HEK293 (cell line): ENCODE measurements at regions not wholly inside any gene's neighbourhood (a gene's known extent, or its start where the extent isn't known, plus 50 kb on each side); places are given as distances from the start of the nearest gene placed in this dataset.

Experiments
- CTCF ChIA-PET: fragments of 350-600 bp; formaldehyde crosslinking; extraction: SDS; loops from one replicate; lab custom pipeline; 2021; ENCODE audit warnings: antibody characterized with exemption; lab: Yijun Ruan, JAX
- POLR2A ChIA-PET: fragments of 300-600 bp; formaldehyde crosslinking; extraction: SDS; loops from one replicate; lab custom pipeline; 2020; ENCODE audit warnings: antibody characterized with exemption, inconsistent platforms; lab: Yijun Ruan, JAX
- H3K27ac ChIP-seq: fragments of 200-500 bp; sonication (Bioruptor generic); 2 replicates; pipeline ENCODE4 v1.5.1; 2014; ENCODE audit warnings: low read depth, low read length, control low read depth, inconsistent platforms; ENCODE audit errors: extremely low read depth
- H3K36me3 ChIP-seq, 2 experiments: fragments of 200-500 bp in 1 of 2; sonication (Bioruptor generic) in 1 of 2; 1 replicate in 1 of 2; 2 replicates in 1 of 2; pipeline ENCODE4 v1.5.1; 2014 to 2017; ENCODE audit warnings: inconsistent platforms in 2 of 2, low read length in 2 of 2; ENCODE audit not compliant: control insufficient read depth in 2 of 2, insufficient read depth in 1 of 2
- H3K4me1 ChIP-seq: fragments of 200-500 bp; sonication (Bioruptor generic); 2 replicates; pipeline ENCODE4 v1.5.1; 2014; ENCODE audit warnings: mild to moderate bottlenecking, low read length, inconsistent platforms; ENCODE audit not compliant: control insufficient read depth, insufficient read depth
- H3K4me3 ChIP-seq: 2 replicates; pipeline ENCODE4 v1.5.1; 2011; ENCODE audit warnings: low read depth, mild to moderate bottlenecking, control low read depth, low read length, moderate library complexity
- H3K9me3 ChIP-seq: fragments of 200-500 bp; sonication (Bioruptor generic); 2 replicates; pipeline ENCODE4 v1.5.1; 2014; ENCODE audit warnings: low read depth, low read length, inconsistent platforms; ENCODE audit not compliant: control insufficient read depth, insufficient read depth
- ZEB2 ChIP-seq: fragments of 450-650 bp; formaldehyde crosslinking; IDR thresholded peaks from 2 replicates; pipeline ENCODE4 v1.5.1; 2016; ENCODE audit warnings: missing biosample characterization, missing genetic modification characterization
- ZNF121 ChIP-seq: fragments of 450-650 bp; formaldehyde crosslinking; IDR thresholded peaks from 2 replicates; pipeline ENCODE4 v1.5.1; 2016; ENCODE audit warnings: missing biosample characterization, missing genetic modification characterization
- ZNF133 ChIP-seq: fragments of 450-650 bp; formaldehyde crosslinking; IDR thresholded peaks from 2 replicates; pipeline ENCODE4 v1.5.1; 2016; ENCODE audit warnings: missing biosample characterization, missing genetic modification characterization
- ZNF174 ChIP-seq: fragments of 450-650 bp; formaldehyde crosslinking; IDR thresholded peaks from 2 replicates; pipeline ENCODE4 v1.5.0; 2017; ENCODE audit warnings: missing biosample characterization, mild to moderate bottlenecking, missing genetic modification characterization
- ZNF266 ChIP-seq: fragments of 450-650 bp; formaldehyde crosslinking; IDR thresholded peaks from 2 replicates; pipeline ENCODE4 v1.5.1; 2016; ENCODE audit warnings: missing biosample characterization, missing genetic modification characterization, low read depth
- ZNF529 ChIP-seq: fragments of 450-650 bp; formaldehyde crosslinking; IDR thresholded peaks from 2 replicates; pipeline ENCODE4 v1.5.1; 2017; ENCODE audit warnings: missing genetic modification characterization, missing biosample characterization; ENCODE audit not compliant: insufficient replicate concordance
- ZNF560 ChIP-seq: fragments of 450-650 bp; formaldehyde crosslinking; IDR thresholded peaks from 2 replicates; pipeline ENCODE4 v1.5.1; 2017; ENCODE audit warnings: missing biosample characterization, missing genetic modification characterization, borderline replicate concordance
- ZNF561 ChIP-seq: fragments of 450-650 bp; IDR thresholded peaks from 2 replicates; pipeline ENCODE4 v1.5.1; 2018; ENCODE audit warnings: missing biosample characterization, missing genetic modification characterization, borderline replicate concordance
- ZNF571 ChIP-seq: fragments of 450-650 bp; formaldehyde crosslinking; IDR thresholded peaks from 2 replicates; pipeline ENCODE4 v1.5.0; 2017; ENCODE audit warnings: missing biosample characterization, missing genetic modification characterization
- ZNF600 ChIP-seq: fragments of 450-650 bp; formaldehyde crosslinking; IDR thresholded peaks from 2 replicates; pipeline ENCODE4 v1.5.1; 2016; ENCODE audit warnings: missing biosample characterization, missing genetic modification characterization
- ZNF621 ChIP-seq: fragments of 450-650 bp; formaldehyde crosslinking; IDR thresholded peaks from 2 replicates; pipeline ENCODE4 v1.5.1; 2017; ENCODE audit warnings: missing biosample characterization, missing genetic modification characterization
- ZNF626 ChIP-seq: fragments of 450-650 bp; sonication (Bioruptor Pico); formaldehyde crosslinking; IDR thresholded peaks from 2 replicates; pipeline ENCODE4 v1.5.1; 2018; ENCODE audit warnings: missing biosample characterization, missing genetic modification characterization, inconsistent platforms
- TF ChIP-seq, protein P1 (sequence below): fragments of 450-650 bp; formaldehyde crosslinking; IDR thresholded peaks from 2 replicates; pipeline ENCODE4 v1.5.1; 2016; ENCODE audit warnings: missing biosample characterization, missing genetic modification characterization
- TF ChIP-seq, protein P2 (sequence below): fragments of 450-650 bp; formaldehyde crosslinking; IDR thresholded peaks from 2 replicates; pipeline ENCODE4 v1.5.1; 2016; ENCODE audit warnings: missing biosample characterization, missing genetic modification characterization
- TF ChIP-seq, protein P3 (sequence below): fragments of 450-650 bp; formaldehyde crosslinking; IDR thresholded peaks from 2 replicates; pipeline ENCODE4 v1.5.1; 2016; ENCODE audit warnings: missing biosample characterization, missing genetic modification characterization
- TF ChIP-seq, protein P4 (sequence below): fragments of 450-650 bp; formaldehyde crosslinking; IDR thresholded peaks from 2 replicates; pipeline ENCODE4 v1.5.1; 2016; ENCODE audit warnings: missing biosample characterization, missing genetic modification characterization
- TF ChIP-seq, protein P5 (sequence below): fragments of 450-650 bp; formaldehyde crosslinking; IDR thresholded peaks from 2 replicates; pipeline ENCODE4 v1.5.1; 2017; ENCODE audit warnings: missing biosample characterization, missing genetic modification characterization
- TF ChIP-seq, protein P6 (sequence below): fragments of 450-650 bp; formaldehyde crosslinking; IDR thresholded peaks from 2 replicates; pipeline ENCODE4 v1.5.1; 2016; ENCODE audit warnings: missing biosample characterization, missing genetic modification characterization

DNA sequence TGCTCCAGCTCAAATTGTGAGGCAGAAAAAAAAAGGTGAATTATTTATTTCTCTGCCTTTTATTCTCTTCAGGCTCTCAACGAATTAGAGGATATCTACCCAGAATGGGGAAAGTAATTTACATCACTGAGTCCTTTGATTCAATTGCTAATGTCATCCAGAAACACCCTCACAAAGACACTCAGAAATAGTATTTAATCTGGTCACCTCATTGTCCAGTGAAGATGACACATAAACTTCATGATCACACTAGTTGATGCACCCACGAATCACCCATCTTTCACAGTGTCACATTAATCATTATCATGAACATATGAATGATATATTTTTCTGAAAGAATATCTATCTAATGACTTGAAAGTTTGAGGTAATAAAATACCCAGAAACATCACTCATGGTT is 868.5 kb downstream of the BRINP3 start (continued):
- TF ChIP-seq, protein P1, sequence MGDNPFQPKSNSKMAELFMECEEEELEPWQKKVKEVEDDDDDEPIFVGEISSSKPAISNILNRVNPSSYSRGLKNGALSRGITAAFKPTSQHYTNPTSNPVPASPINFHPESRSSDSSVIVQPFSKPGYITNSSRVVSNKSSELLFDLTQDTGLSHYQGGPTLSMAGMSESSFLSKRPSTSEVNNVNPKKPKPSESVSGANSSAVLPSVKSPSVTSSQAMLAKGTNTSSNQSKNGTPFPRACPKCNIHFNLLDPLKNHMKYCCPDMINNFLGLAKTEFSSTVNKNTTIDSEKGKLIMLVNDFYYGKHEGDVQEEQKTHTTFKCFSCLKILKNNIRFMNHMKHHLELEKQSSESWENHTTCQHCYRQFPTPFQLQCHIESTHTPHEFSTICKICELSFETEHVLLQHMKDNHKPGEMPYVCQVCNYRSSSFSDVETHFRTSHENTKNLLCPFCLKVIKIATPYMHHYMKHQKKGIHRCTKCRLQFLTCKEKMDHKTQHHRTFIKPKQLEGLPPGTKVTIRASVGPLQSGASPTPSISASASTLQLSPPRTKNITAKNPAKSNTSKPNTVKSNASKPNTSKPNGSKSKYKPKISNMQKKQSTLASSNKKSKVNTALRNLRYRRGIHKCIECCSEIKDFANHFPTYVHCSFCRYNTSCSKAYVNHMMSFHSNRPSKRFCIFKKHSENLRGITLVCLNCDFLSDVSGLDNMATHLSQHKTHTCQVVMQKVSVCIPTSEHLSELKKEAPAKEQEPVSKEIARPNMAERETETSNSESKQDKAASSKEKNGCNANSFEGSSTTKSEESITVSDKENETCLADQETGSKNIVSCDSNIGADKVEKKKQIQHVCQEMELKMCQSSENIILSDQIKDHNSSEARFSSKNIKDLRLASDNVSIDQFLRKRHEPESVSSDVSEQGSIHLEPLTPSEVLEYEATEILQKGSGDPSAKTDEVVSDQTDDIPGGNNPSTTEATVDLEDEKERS = no peak
- no peak for TF ChIP-seq ZEB2 (tag by site-specific recombination)

DNA sequence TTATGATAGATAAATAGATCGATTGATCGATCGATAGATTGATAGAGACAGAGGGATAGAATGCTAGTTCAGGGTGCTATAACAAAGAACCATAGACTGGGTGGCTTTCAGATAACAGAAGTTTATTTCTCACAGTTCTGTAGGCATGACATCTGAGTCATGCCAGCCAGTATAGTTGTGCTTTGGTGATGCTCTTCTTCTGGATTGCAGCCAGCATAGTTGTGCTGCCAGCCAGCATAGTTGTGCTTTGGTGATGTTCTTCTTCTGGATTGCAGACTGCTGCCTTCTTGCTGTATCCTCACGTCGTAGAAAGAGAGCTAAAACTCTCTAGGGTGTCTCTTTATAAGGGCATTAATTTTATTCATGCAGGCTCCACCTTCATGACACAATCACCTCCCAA is 860.8 kb downstream of the BRINP3 start:
- ChIA-PET POLR2A (no interaction called here), CTCF (interaction anchor here (0.6 kb wide), 1 partner anchor 67 kb away, joined by 3 read pairs; no protein-coding TSS in a partner anchor)
- H3K27ac ChIP-seq = no peak overlapping the region

More for the DNA sequence above, 860.8 kb downstream of the BRINP3 start:
- Histone ChIP-seq H3K4me3 (no peak overlapping the region), H3K9me3 (no peaks in the 10 kb centered on the region), H3K36me3 (no peaks in the 10 kb centered on the region), H3K4me1 (no peaks in the 10 kb centered on the region)
- TF ChIP-seq ZNF621 = no peak
- TF ChIP-seq ZNF121 (tag by site-specific recombination) = no peak
- no peak for TF ChIP-seq ZNF626 (tag by site-specific recombination)
- TF ChIP-seq, protein P2, sequence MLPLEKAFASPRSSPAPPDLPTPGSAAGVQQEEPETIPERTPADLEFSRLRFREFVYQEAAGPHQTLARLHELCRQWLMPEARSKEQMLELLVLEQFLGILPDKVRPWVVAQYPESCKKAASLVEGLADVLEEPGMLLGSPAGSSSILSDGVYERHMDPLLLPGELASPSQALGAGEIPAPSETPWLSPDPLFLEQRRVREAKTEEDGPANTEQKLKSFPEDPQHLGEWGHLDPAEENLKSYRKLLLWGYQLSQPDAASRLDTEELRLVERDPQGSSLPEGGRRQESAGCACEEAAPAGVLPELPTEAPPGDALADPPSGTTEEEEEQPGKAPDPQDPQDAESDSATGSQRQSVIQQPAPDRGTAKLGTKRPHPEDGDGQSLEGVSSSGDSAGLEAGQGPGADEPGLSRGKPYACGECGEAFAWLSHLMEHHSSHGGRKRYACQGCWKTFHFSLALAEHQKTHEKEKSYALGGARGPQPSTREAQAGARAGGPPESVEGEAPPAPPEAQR (tag by site-specific recombination) = no peak
- TF ChIP-seq, protein P3, sequence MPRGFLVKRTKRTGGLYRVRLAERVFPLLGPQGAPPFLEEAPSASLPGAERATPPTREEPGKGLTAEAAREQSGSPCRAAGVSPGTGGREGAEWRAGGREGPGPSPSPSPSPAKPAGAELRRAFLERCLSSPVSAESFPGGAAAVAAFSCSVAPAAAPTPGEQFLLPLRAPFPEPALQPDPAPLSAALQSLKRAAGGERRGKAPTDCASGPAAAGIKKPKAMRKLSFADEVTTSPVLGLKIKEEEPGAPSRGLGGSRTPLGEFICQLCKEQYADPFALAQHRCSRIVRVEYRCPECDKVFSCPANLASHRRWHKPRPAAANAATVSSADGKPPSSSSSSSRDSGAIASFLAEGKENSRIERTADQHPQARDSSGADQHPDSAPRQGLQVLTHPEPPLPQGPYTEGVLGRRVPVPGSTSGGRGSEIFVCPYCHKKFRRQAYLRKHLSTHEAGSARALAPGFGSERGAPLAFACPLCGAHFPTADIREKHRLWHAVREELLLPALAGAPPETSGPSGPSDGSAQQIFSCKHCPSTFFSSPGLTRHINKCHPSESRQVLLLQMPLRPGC = no peak
- TF ChIP-seq, protein P4, sequence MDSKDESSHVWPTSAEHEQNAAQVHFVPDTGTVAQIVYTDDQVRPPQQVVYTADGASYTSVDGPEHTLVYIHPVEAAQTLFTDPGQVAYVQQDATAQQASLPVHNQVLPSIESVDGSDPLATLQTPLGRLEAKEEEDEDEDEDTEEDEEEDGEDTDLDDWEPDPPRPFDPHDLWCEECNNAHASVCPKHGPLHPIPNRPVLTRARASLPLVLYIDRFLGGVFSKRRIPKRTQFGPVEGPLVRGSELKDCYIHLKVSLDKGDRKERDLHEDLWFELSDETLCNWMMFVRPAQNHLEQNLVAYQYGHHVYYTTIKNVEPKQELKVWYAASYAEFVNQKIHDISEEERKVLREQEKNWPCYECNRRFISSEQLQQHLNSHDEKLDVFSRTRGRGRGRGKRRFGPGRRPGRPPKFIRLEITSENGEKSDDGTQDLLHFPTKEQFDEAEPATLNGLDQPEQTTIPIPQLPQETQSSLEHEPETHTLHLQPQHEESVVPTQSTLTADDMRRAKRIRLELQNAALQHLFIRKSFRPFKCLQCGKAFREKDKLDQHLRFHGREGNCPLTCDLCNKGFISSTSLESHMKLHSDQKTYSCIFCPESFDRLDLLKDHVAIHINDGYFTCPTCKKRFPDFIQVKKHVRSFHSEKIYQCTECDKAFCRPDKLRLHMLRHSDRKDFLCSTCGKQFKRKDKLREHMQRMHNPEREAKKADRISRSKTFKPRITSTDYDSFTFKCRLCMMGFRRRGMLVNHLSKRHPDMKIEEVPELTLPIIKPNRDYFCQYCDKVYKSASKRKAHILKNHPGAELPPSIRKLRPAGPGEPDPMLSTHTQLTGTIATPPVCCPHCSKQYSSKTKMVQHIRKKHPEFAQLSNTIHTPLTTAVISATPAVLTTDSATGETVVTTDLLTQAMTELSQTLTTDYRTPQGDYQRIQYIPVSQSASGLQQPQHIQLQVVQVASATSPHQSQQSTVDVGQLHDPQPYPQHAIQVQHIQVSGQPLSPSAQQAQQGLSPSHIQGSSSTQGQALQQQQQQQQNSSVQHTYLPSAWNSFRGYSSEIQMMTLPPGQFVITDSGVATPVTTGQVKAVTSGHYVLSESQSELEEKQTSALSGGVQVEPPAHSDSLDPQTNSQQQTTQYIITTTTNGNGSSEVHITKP (tag by site-specific recombination) = no peak
- TF ChIP-seq ZNF600 (tag by site-specific recombination) = no peak
- TF ChIP-seq, protein P5, sequence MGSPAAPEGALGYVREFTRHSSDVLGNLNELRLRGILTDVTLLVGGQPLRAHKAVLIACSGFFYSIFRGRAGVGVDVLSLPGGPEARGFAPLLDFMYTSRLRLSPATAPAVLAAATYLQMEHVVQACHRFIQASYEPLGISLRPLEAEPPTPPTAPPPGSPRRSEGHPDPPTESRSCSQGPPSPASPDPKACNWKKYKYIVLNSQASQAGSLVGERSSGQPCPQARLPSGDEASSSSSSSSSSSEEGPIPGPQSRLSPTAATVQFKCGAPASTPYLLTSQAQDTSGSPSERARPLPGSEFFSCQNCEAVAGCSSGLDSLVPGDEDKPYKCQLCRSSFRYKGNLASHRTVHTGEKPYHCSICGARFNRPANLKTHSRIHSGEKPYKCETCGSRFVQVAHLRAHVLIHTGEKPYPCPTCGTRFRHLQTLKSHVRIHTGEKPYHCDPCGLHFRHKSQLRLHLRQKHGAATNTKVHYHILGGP (tag by site-specific recombination) = no peak
- no peak for TF ChIP-seq ZNF529 (tag by site-specific recombination)
- TF ChIP-seq ZNF571 (tag by site-specific recombination) = no peak
- TF ChIP-seq ZNF133 = no peak
- no peak for TF ChIP-seq ZNF561 (tag by site-specific recombination)
- no peak for TF ChIP-seq ZNF266 (tag by site-specific recombination)
- no peak for TF ChIP-seq ZNF560 (tag by site-specific recombination)
- TF ChIP-seq, protein P6, sequence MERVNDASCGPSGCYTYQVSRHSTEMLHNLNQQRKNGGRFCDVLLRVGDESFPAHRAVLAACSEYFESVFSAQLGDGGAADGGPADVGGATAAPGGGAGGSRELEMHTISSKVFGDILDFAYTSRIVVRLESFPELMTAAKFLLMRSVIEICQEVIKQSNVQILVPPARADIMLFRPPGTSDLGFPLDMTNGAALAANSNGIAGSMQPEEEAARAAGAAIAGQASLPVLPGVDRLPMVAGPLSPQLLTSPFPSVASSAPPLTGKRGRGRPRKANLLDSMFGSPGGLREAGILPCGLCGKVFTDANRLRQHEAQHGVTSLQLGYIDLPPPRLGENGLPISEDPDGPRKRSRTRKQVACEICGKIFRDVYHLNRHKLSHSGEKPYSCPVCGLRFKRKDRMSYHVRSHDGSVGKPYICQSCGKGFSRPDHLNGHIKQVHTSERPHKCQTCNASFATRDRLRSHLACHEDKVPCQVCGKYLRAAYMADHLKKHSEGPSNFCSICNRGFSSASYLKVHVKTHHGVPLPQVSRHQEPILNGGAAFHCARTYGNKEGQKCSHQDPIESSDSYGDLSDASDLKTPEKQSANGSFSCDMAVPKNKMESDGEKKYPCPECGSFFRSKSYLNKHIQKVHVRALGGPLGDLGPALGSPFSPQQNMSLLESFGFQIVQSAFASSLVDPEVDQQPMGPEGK (tag by site-specific recombination) = no peak
- no peak for TF ChIP-seq ZNF174
